Kidney epithelial cell (primary cell): ENCODE measurements at regions not wholly inside any gene's neighbourhood (a gene's known extent, or its start where the extent isn't known, plus 50 kb on each side); places are given as distances from the start of the nearest gene placed in this dataset.
A peak's percentile ranks its signal among the peaks of the same experiment; 100 is the strongest.

Experiments
- DNase-seq: peaks from one replicate; pipeline ENCODE4 v3.0.0-alpha.2; 2010; ENCODE audit warnings: low read depth
- H3K27me3 ChIP-seq: 2 replicates; pipeline ENCODE4 v1.6.0; 2011; ENCODE audit warnings: low read length; ENCODE audit not compliant: control insufficient read depth, insufficient read depth
- H3K36me3 ChIP-seq: 2 replicates; pipeline ENCODE4 v1.5.1; 2011; ENCODE audit warnings: low read length; ENCODE audit not compliant: control insufficient read depth, insufficient read depth
- H3K4me3 ChIP-seq: 2 replicates; pipeline ENCODE4 v1.5.1; 2011; ENCODE audit warnings: low read depth, mild to moderate bottlenecking, control low read depth, low read length
- TF ChIP-seq, protein P1 (sequence below): IDR thresholded peaks from 2 replicates; pipeline ENCODE4 v1.5.1; 2011; ENCODE audit warnings: mild to moderate bottlenecking, moderate library complexity, low read length, control low read depth, inconsistent platforms; ENCODE audit not compliant: insufficient read depth, poor library complexity, severe bottlenecking

DNA sequence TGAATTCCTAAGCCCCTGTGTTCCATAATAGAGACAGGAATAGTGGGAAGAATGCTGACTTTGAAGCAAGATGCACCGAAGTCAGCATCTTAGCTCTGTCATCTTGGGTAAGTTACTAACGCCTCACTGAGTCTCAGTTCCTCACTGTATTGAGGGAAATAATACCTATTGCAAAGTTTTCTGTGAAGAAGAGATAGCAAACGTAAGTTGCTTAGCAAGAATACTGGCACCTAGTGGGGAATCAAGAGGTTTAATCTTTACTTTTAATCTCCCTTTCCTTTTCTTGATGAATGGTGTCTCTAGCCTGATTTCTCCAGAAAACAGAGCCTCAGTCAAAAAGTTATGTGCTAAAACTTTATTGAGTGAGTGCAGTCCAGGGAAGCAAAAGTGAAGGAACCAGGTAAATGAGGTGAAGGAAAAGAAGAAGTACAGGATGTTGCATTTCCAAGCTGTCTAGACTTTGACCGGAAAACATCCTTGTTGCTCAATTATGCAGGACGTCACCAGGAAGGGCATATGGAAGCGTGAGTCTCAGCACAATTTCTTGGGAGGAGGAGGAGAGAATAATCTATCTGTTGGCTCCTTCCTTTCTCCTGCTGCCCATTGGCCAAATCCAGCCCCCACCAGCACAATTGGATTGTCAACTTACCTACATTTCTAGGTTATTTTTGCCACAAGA lies 210.0 kb downstream of the B3GLCT start:
- TF ChIP-seq, protein P1, sequence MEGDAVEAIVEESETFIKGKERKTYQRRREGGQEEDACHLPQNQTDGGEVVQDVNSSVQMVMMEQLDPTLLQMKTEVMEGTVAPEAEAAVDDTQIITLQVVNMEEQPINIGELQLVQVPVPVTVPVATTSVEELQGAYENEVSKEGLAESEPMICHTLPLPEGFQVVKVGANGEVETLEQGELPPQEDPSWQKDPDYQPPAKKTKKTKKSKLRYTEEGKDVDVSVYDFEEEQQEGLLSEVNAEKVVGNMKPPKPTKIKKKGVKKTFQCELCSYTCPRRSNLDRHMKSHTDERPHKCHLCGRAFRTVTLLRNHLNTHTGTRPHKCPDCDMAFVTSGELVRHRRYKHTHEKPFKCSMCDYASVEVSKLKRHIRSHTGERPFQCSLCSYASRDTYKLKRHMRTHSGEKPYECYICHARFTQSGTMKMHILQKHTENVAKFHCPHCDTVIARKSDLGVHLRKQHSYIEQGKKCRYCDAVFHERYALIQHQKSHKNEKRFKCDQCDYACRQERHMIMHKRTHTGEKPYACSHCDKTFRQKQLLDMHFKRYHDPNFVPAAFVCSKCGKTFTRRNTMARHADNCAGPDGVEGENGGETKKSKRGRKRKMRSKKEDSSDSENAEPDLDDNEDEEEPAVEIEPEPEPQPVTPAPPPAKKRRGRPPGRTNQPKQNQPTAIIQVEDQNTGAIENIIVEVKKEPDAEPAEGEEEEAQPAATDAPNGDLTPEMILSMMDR, result peak; percentile 12
- no peak for DNase-seq

DNA sequence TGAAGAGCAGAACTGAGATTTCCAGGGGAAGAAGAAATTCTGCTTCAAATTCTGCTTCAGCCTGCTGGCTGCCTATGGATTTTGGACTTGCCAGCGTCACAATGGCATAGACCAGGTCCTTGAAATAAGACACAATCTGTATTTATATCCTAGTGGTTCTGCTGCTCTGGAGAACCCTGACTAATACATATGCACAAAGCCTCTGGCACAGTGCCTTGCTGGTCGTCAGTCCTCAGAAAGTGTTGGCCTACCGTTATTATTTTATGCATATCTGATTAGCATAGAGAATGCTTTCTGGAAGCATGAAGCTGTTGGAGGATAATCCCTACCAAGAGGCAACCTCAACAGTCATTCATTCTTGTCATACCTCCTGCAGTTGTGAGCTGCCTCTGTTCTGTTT lies 213.7 kb downstream of the B3GLCT start:
- TF ChIP-seq, protein P1, result no peak

More for the DNA sequence above, 210.0 kb downstream of the B3GLCT start:
- Histone ChIP-seq H3K36me3 (no peaks in the 10 kb centered on the region), H3K27me3 (no peaks in the 10 kb centered on the region), H3K4me3 (no peak overlapping the region)

DNA sequence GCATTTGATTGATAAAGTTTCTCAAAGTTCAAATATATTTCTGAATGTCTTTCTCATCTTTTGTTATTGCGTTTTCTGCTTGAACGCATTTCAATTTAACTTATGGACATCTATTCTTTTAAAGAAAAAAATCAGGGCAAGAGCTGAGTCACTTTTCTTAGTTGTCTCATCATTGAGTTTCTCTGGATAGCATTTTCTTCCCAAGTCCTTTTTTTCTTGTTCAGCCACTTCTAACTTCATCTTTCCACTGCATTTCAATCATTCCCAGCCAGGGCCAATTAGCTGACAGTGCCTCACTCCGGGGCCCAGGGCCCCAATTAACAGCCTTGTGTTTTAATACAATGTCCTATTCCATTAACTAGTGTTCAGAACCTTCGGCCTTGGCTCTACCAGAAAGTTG lies 216.3 kb downstream of the B3GLCT start:
- no peaks in the 10 kb centered on the region for H3K27me3 ChIP-seq
- TF ChIP-seq, protein P1, result no peak

More for the DNA sequence above, 213.7 kb downstream of the B3GLCT start:
- no peak for DNase-seq
- Histone ChIP-seq H3K27me3 (no peaks in the 10 kb centered on the region), H3K4me3 (no peak overlapping the region), H3K36me3 (no peaks in the 10 kb centered on the region)

DNA sequence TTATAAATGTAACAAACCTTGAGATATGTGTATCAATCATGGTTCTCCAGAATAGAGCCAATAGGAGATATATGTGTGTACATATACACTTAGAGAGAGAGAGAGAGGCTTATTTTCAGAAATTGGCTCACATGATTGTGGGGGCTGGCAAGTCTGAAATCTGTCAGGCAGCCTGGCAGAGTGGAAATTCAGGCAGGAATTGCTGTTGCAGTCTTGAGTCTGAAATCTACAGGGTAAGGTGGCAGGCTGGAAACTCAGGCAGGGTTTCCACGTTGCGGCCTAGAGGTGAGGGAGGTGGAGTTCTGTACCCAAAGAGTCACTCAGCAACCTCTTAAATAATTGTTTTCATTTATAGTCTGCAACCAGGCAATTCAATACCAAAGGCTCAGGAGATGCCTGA lies 218.4 kb downstream of the B3GLCT start:
- no peak for DNase-seq
- no peaks in the 10 kb centered on the region for H3K27me3 ChIP-seq
- TF ChIP-seq, protein P1, result no peak
- H3K36me3 ChIP-seq, result no peaks in the 10 kb centered on the region
- no peak overlapping the region for H3K4me3 ChIP-seq

More for the DNA sequence above, 216.3 kb downstream of the B3GLCT start:
- Histone ChIP-seq H3K36me3 (no peaks in the 10 kb centered on the region), H3K4me3 (no peak overlapping the region)
- no peak for DNase-seq

DNA sequence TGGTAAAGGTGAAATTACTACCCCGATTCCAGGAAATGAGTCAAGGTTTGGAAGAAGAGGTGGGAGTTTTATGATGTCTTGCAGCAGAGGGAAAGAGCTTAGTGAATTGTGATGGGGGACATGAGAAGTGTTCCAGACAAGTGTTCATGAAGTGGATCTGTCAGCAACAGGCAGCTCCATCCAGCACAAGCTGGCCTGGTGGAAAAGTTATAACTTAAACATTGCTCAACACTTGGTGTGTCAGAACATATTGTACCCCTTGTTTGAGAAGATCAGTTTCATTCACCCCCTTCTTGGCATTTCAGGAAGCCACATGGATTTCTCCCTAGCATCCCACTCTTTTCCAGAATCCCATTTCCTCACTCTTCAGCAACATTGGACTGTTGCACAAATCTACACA lies 222.0 kb downstream of the B3GLCT start:
- no peak for DNase-seq
- peaks cover 2% of the 10 kb centered on the region for H3K27me3 ChIP-seq
- TF ChIP-seq, protein P1, result no peak
- no peaks in the 10 kb centered on the region for H3K36me3 ChIP-seq
- no peak overlapping the region for H3K4me3 ChIP-seq
